HG03432 (cell line): ENCODE measurements at regions not wholly inside any gene's neighbourhood (a gene's known extent, or its start where the extent isn't known, plus 50 kb on each side); places are given as distances from the start of the nearest gene placed in this dataset.

Source experiments
- ATAC-seq: cut with Tn5 transposase; IDR thresholded peaks from one replicate; pipeline ENCODE4 v1.9.1; 2021; ENCODE audit warnings: mild to moderate bottlenecking, moderate library complexity; ENCODE audit not compliant: unreplicated experiment

DNA sequence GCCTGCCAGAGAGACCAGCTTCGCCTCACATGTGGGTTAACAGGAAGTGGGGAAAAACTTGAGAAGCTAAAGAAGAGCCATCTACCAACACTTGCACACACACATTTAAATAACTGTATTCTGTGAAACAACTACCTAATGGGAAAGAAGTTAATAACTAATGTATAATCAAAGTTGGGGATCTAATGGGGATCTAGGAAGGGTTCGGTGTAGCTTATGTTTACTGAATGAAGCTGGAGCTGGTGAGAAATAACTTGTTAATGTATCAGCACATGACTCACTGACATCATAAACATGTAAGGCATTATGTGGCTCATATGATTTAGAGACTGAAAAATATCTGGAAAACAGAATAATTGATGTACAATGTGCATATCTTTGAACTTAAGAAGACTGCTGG, 421.3 kb upstream of the NXPH2 start:
- ATAC-seq, result no peak

GRCh38 chr2:139196754-139197153, 416.6 kb upstream of the NXPH2 start:
- ATAC-seq, result no peak

DNA sequence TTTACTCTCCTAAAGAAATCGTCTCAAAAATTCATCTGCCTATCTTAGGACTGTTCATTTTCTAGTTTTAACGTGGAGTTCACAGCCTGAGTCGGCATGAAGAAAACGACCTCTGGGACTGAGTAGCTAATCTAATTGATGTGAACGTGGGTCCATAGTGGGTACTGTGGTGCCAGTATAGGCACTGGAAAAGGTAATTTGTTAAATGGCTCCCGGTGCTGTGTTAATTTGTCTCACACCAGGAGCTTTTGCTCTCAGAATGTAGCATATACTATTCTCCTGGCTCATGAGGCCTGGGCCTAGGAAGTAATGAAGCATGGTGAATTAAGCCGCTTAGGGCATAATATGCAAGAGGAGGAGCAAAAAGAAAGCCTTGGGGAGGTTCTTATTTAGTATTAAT, 414.4 kb upstream of the NXPH2 start:
- ATAC-seq, result no peak

DNA sequence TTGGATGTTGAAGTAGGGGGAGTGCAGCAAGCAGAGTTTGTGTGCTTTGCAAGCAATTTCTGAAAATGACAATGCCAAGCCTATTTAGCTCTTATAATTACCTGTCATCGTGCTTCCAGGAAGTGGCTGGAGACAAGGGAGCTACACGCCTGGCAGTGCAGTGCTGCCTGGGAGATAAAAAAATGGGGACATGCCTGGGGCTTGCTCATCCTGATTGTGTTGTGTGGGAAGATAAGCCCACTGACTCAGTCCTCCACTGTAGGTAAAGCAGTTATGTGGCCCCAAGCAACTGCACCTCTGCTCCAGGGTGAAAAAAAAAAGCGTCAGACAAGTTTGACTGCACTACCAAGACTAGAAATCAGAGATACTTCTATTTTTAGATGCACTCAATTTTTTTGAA, 396.9 kb upstream of the NXPH2 start:
- ATAC-seq, result no peak

DNA sequence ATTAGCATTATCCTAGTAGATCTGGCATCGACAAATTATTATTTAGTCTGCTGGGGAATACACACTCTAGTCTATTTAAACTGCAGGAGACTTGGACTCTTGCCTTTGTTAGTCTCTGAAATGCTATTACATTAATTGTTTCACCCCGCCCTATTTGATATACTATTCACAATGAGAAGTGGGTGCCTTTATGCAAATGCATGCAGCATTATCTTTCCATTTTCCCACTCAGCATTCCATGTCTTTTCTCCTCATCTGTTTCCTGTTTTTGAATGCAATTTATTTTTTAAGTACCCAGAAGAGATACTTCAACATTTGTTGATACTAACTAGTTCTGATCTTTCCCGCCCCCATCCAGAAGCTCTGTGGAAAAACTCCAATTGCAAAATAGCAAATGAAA, 395.3 kb upstream of the NXPH2 start:
- ATAC-seq, result no peak

DNA sequence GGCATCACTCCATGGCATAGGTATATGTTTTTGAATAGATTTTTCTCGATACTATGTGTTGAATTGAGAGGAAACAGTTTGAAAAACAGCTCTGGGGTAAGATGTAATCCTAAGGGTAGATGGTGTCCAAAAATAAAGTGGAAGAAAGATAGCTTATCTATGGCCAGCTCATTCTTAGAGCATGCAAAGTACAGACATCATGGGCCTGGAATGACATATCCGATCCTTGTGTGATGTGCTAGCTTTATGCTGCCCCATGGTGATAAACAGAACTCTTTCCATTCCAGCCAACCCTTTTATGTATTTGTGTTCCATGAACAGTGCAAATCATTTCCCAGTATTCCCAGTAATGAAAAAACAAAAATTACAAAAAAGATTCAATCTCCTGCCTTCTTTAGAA, 390.2 kb upstream of the NXPH2 start:
- no peak for ATAC-seq

DNA sequence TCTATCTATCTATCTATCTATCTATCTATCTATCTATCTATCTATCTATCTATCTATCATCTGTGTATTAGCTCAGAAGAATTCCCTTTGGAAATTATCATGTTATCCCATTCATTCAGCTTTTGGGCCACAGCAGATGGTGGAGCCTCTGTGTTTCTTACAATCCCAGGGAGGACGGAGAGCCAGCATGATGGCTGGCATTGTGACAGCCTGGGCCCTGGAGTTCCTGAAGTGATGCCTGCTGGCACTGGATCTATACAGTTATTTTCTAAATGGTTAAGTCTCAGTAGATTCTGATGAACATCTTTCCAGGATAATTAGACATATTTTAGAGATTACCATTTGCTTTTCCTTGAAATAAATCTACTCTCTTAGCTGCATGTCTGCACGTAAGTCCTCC, 385.4 kb upstream of the NXPH2 start:
- no peak for ATAC-seq

DNA sequence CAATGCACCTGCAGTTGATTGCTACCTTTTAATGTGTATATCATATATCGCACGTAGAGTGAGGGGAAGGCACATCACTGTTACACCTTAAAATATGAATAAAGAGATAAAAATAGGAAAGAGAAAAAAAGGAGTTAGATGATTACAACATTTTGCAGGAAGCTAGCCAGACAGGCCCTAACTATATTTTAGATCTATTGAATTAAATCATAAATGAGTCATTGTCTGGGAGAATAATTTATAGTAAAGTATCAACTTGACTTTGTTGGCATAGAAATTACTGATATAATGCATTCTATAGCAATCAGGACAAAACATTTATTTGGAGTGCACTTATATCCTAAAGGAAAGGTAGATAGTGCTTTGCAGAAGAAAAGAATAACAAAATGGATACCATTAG, 384.9 kb upstream of the NXPH2 start:
- ATAC-seq, result no peak

DNA sequence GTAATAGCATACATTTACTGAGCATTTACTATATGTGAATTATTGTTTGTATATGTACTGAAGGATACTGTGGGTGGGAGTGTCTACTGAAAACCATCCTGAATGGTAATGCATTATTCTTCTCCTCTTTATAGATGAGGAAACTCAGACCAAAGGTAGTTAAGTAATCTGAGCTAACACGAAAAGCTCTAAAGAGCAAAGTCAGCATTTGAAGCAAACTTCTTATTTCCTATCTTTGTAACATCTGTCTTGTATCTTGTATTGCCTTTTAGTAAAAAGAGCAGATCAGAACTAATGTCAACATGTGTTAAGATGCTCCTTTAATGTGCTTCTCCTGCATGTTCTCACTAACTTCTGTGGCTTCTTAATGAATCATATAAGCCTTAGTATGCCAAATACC, 382.8 kb upstream of the NXPH2 start:
- ATAC-seq, result no peak

DNA sequence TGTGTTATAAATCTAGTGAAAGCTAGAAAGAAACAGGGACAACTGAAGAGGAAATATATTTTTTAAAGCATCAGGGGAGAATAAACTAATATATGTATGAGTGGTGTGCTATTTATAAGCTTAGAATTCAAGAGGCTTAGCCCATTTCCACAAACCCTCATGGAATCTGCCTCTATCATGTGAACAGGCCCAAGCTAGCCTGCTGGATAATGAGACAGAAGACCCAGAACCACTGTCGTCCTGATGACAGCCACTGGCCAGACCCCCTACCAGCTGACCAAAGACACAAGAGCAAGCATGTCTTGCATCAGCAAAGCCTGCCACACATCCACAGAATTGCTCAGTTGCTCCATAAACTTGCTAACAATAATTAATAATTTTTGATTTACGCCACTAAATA, 382.3 kb upstream of the NXPH2 start:
- no peak for ATAC-seq

GRCh38 chr2:139160836-139161235, 380.6 kb upstream of the NXPH2 start:
- ATAC-seq, result no peak

DNA sequence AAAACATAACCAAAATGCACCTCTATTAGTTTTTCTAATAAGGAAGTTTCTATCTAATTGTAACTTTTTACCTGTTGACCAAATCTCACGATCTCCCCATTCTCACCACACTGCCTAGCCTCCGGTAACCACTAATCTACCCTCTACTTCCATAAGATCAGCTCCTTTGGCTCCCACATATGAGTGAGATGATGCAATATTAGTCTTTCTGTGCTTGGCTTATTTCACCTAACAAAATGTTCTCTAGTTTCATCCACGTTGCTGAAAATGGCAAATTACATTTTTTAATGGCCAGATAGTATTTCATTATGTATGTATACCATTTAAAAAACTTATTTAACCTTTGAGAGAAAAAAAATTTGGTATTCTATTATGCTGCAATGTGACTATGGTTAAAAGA, 379.0 kb upstream of the NXPH2 start:
- no peak for ATAC-seq

GRCh38 chr2:139156730-139157129, 376.5 kb upstream of the NXPH2 start:
- ATAC-seq, result no peak

GRCh38 chr2:139155991-139156390, 375.8 kb upstream of the NXPH2 start:
- no peak for ATAC-seq

- no peak for ATAC-seq
These were observed 362.2 kb upstream of the NXPH2 start for GRCh38 chr2:139142252-139142880.

DNA sequence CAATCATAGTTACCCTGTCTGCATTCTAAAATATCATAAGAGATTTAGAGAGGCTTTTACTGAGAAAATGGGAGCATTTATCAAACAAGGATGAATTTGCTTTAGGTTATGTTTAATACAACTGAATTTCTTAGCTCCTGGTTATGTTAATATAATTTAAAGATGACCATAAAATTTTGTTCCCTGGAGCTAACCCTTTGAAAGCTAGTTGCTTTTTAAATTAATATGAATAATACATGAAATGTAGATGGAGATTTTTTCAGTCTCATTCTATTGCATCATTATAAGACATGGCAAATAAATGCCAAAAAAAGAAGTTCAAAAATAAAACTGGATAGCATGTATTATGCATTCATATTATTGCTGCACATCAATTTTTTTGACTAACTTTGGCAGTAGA, 344.1 kb upstream of the NXPH2 start:
- ATAC-seq, result no peak

- no peak for ATAC-seq
These were observed 343.6 kb upstream of the NXPH2 start for GRCh38 chr2:139123795-139124194.

GRCh38 chr2:139122711-139123158, 342.5 kb upstream of the NXPH2 start:
- ATAC-seq, result no peak

- ATAC-seq, result no peak
These were observed 319.5 kb upstream of the NXPH2 start for GRCh38 chr2:139099721-139100120.

DNA sequence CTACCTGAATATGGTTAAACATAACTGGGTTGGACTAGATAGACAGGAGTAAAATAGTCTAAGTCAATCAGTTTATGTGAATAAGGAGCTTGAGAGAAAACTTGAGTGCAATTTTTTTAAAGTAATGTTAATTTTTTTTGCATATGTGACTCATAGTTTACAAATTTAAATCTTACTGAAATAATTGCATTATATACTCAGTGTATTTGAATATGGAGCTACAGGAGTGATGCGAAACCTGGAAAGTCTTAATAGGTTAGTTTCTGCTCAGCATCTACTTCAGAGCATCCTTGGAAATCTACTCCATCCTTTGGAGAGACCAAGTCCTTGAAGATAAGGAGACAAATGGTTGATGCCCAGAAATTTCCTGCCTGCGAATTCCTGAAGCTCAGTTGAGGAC, 318.8 kb upstream of the NXPH2 start:
- ATAC-seq, result no peak

DNA sequence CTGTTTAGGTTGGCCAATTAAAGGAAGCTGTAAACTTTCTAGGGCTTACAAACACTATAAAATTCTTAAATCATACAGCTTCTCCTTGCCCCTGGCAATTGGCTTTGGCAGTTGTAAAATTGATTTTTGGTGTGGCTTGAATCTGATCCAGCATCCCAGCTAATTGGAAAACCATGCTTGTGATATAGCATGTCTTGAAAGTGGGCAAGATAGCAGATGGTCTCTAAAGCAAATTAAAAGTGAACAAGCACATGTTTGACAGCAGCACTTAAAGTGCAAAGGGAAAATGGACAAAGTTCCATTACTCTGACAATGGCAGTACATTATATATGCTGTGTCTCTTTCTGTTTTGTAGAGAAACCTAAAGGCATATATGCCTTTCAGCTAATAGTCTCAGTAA, 302.9 kb upstream of the NXPH2 start:
- no peak for ATAC-seq

GRCh38 chr2:139080244-139080643, 300.1 kb upstream of the NXPH2 start:
- no peak for ATAC-seq

GRCh38 chr2:139079311-139079710, 299.1 kb upstream of the NXPH2 start:
- ATAC-seq, result no peak
